AG09309 (cell line): ENCODE measurements at regions not wholly inside any gene's neighbourhood (a gene's known extent, or its start where the extent isn't known, plus 50 kb on each side); places are given as distances from the start of the nearest gene placed in this dataset.

Experiments used
- DNase-seq: peaks from one replicate; pipeline ENCODE4 v3.0.0-alpha.2; 2010; ENCODE audit warnings: low read depth
- H3K4me3 ChIP-seq: 2 replicates; pipeline ENCODE4 v1.5.1; 2011; ENCODE audit warnings: mild to moderate bottlenecking, low read depth, low read length, moderate library complexity; ENCODE audit not compliant: control insufficient read depth
- CTCF ChIP-seq: IDR thresholded peaks from 2 replicates; pipeline ENCODE4 v1.5.1; 2011; ENCODE audit warnings: mild to moderate bottlenecking, low read depth, low read length, inconsistent platforms; ENCODE audit not compliant: insufficient read depth, control insufficient read depth; ENCODE audit errors: missing control alignments

GRCh38 chr2:16134436-16135165 is 194.3 kb downstream of the MYCN start:
- no peak for DNase-seq
- TF ChIP-seq CTCF, result no peak
- no peak overlapping the region for H3K4me3 ChIP-seq

DNA sequence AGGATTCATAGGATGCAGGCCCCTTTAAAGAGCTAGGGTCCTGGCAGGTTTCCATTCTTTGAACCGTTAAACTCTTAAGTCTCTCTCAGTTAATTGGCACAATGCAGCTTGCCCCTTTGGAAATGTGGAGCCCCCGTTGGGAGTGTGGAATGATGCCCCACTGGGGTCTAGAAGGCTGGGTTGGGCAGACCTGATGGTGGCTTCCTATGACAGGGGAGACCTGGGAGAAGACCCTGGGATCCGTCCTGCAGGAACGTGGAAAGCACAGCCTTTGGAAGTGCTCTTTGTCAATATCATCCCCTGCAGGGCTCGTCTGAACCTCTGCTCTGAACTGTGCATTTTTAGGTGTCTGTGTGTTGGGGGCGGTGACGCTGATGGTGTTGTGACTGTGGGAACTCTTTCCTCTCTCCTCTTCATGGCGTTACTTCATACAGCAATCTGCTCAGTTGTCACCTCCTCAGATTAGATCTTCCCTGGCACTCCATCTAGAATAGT is 190.6 kb downstream of the MYCN start:
- no peak for DNase-seq

GRCh38 chr2:16130541-16130880 is 190.2 kb downstream of the MYCN start:
- H3K4me3 ChIP-seq, result no peak overlapping the region
- DNase-seq, result no peak
- no peak for TF ChIP-seq CTCF

More for the DNA sequence above, 190.6 kb downstream of the MYCN start:
- no peak overlapping the region for H3K4me3 ChIP-seq
- TF ChIP-seq CTCF, result no peak

DNA sequence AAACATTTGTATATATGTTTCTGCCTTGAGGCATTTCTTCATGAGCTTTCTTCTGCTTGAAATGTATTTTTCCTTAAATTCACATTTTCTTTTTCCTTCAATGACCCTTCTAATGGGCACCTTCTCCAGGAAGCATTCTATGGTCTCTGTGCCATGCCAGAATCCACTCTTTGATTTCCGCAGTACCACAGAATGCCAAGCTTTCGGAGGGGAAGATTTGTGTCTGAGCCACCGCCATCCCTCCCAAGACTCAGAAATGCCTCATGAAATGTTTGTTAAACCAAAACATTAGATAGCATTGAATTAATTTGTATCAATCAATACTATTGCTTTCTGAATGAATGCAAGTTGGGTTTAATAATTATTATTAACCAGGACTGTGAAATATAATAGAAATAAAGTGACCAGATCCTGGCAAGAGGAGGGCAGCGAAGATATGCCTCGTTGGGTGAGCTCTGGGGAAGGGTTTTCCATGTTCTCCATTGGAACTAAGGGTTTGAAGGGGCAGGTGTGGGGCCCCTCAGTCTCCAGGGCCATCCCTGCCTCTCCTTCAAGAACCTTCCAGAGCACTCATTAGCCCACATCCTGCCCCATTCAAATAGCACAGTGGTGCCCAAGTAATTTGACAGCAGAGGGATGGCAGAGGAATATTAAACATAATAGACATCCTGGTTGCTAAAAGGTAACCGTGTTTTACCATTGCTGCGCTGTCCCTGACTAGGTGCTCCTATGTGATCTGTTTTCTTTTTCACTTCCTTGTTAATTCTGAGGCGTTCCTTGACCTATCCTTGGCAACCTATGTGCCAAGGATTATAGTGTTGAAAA is 189.6 kb downstream of the MYCN start:
- no peak for DNase-seq
- no peak for TF ChIP-seq CTCF
- no peak overlapping the region for H3K4me3 ChIP-seq

GRCh38 chr2:16128746-16129610 is 188.6 kb downstream of the MYCN start:
- DNase-seq, result no peak

More at GRCh38 chr2:16128746-16129610, 188.6 kb downstream of the MYCN start:
- H3K4me3 ChIP-seq, result no peak overlapping the region
- TF ChIP-seq CTCF, result no peak
